Activated T-cell treated with anti-CD3 and anti-CD28 coated beads for 4 hours (primary cell): ENCODE measurements at regions not wholly inside any gene's neighbourhood (a gene's known extent, or its start where the extent isn't known, plus 50 kb on each side); places are given as distances from the start of the nearest gene placed in this dataset.
"Not testable (repeated sequence)": the region's sequence is repeated elsewhere in the genome, so short reads cannot be mapped to it uniquely, and the experiment has no call there.

Source experiments
- DNase-seq: peaks from one replicate; pipeline ENCODE4 v3.0.0-alpha.2; 2020

GRCh38 chr15:77944002-77944867, 133.3 kb downstream of the TBC1D2B start:
- no peak for DNase-seq

- DNase-seq: no peak
Observed at GRCh38 chr15:77942611-77943211, 134.8 kb downstream of the TBC1D2B start.

GRCh38 chr15:77941090-77941827, 136.3 kb downstream of the TBC1D2B start:
- not testable (repeated sequence) for DNase-seq

- DNase-seq: no peak
Observed at GRCh38 chr15:77940381-77940947, 137.0 kb downstream of the TBC1D2B start.

- DNase-seq: no peak
Observed at GRCh38 chr15:77939851-77940250, 137.7 kb downstream of the TBC1D2B start.

- not testable (repeated sequence) for DNase-seq
Observed at GRCh38 chr15:77939026-77939425, 138.5 kb downstream of the TBC1D2B start.

- DNase-seq: not testable (repeated sequence)
Observed at GRCh38 chr15:77938546-77938945, 139.0 kb downstream of the TBC1D2B start.

GRCh38 chr15:77936567-77936966, 140.9 kb downstream of the TBC1D2B start:
- DNase-seq: not testable (repeated sequence)

- not testable (repeated sequence) for DNase-seq
Observed at GRCh38 chr15:77934516-77934915, 143.0 kb downstream of the TBC1D2B start.

- not testable (repeated sequence) for DNase-seq
Observed at GRCh38 chr15:77930907-77931306, 146.6 kb downstream of the TBC1D2B start.

- DNase-seq: not testable (repeated sequence)
Observed at GRCh38 chr15:77930490-77930889, 147.0 kb downstream of the TBC1D2B start.

- DNase-seq: not testable (repeated sequence)
Observed at GRCh38 chr15:77926789-77927188, 150.7 kb downstream of the TBC1D2B start.

- not testable (repeated sequence) for DNase-seq
Observed at GRCh38 chr15:77926296-77926695, 151.2 kb downstream of the TBC1D2B start.

GRCh38 chr15:77925101-77925500, 152.4 kb downstream of the TBC1D2B start:
- not testable (repeated sequence) for DNase-seq

GRCh38 chr15:77921664-77922063, 155.8 kb downstream of the TBC1D2B start:
- DNase-seq: no peak

- DNase-seq: not testable (repeated sequence)
Observed at GRCh38 chr15:77916966-77917635, 160.4 kb downstream of the TBC1D2B start.

GRCh38 chr15:77915961-77916330, 161.6 kb downstream of the TBC1D2B start:
- not testable (repeated sequence) for DNase-seq

GRCh38 chr15:77915261-77915960, 162.1 kb downstream of the TBC1D2B start:
- DNase-seq: no peak

GRCh38 chr15:77914531-77914930, 163.0 kb downstream of the TBC1D2B start:
- not testable (repeated sequence) for DNase-seq

GRCh38 chr15:77910030-77910911, 167.2 kb downstream of the TBC1D2B start:
- peak; percentile 61 for DNase-seq
